ENCODE measurements at regions not wholly inside any gene's neighbourhood (a gene's known extent, or its start where the extent isn't known, plus 50 kb on each side); places are given as distances from the start of the nearest gene placed in this dataset.

DNA sequence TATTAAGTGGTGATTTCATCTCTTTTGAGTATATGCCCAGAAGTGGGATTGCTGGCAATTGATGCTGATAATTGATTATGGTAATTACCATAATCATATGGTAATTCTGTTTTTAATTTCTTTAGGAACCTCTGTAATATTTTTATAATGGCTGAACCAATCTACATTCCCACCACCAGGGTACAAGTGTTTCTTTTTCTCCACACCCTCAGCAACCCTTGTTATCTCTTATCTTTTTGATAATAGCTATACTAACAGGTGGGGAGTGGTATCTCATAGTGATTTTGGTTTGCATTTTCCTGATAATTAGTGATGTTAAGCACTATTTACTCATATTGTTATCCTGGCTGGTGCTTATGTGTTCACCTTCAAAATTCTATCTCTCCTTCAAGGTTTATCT is 212.6 kb downstream of the FMR1NB start:
- Histone ChIP-seq H3K36me3 (replicated peaks; ENCODE audit: low read depth, low read length) (no peaks in the 10 kb centered on the region), H3K9ac (ENCODE audit: low read length) (no peak overlapping the region), H2AFZ (ENCODE audit: low read depth, low read length) (no peak overlapping the region), H3K79me2 (ENCODE audit: low read length) (no peaks in the 10 kb centered on the region), H3K4me2 (ENCODE audit: low read length) (no peak overlapping the region), H3K4me3 (ENCODE audit: low read length) (no peak overlapping the region), H4K20me1 (ENCODE audit: insufficient read depth, low read length) (no peaks in the 10 kb centered on the region), H3K9me3 (ENCODE audit: insufficient read depth, low read length) (no peaks in the 10 kb centered on the region), H3K27ac (ENCODE audit: low read length) (no peak overlapping the region), H3K27me3 (ENCODE audit: low read depth, low read length) (no peaks in the 10 kb centered on the region), H3K4me1 (ENCODE audit: low read length) (no peaks in the 10 kb centered on the region)
- TF ChIP-seq, protein P1, sequence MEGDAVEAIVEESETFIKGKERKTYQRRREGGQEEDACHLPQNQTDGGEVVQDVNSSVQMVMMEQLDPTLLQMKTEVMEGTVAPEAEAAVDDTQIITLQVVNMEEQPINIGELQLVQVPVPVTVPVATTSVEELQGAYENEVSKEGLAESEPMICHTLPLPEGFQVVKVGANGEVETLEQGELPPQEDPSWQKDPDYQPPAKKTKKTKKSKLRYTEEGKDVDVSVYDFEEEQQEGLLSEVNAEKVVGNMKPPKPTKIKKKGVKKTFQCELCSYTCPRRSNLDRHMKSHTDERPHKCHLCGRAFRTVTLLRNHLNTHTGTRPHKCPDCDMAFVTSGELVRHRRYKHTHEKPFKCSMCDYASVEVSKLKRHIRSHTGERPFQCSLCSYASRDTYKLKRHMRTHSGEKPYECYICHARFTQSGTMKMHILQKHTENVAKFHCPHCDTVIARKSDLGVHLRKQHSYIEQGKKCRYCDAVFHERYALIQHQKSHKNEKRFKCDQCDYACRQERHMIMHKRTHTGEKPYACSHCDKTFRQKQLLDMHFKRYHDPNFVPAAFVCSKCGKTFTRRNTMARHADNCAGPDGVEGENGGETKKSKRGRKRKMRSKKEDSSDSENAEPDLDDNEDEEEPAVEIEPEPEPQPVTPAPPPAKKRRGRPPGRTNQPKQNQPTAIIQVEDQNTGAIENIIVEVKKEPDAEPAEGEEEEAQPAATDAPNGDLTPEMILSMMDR (IDR thresholded peaks at IDR 0.05; ENCODE audit: low read depth, low read length) = no peak
- TF ChIP-seq EZH2phosphoT487 (IDR thresholded peaks at IDR 0.05; ENCODE audit: low read depth) = no peak

DNA sequence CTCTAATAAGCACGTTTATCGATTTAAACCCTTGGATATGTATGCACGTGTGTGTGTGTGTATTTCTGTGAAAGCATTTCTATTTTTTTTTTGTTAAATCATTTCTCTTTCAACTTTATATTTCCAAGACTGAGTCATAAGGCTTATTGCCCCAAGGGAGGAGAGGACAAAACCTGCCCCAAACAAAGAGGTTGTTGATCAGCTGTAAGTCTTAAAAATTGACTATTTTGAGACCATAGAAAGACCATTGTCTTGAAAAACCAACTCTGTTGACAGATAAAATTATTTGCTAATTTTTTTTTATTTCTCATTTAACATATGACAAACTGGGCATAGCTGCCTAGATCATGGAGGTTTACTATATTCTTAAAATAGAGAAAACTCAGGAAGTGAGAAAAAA is 222.4 kb downstream of the FMR1NB start:
- Histone ChIP-seq H3K27me3 (ENCODE audit: low read depth, low read length) (no peaks in the 10 kb centered on the region), H3K4me3 (ENCODE audit: low read length) (no peak overlapping the region), H3K9me3 (ENCODE audit: insufficient read depth, low read length) (no peaks in the 10 kb centered on the region), H3K4me1 (ENCODE audit: low read length) (no peaks in the 10 kb centered on the region), H3K27ac (ENCODE audit: low read length) (no peak overlapping the region), H2AFZ (ENCODE audit: low read depth, low read length) (no peak overlapping the region), H3K36me3 (replicated peaks; ENCODE audit: low read depth, low read length) (no peaks in the 10 kb centered on the region), H3K4me2 (ENCODE audit: low read length) (no peak overlapping the region), H4K20me1 (ENCODE audit: insufficient read depth, low read length) (no peaks in the 10 kb centered on the region), H3K9ac (ENCODE audit: low read length) (no peak overlapping the region), H3K79me2 (ENCODE audit: low read length) (no peaks in the 10 kb centered on the region)
- TF ChIP-seq EZH2phosphoT487 (IDR thresholded peaks at IDR 0.05; ENCODE audit: low read depth) = no peak
- TF ChIP-seq, protein P1 (IDR thresholded peaks at IDR 0.05; ENCODE audit: low read depth, low read length) = no peak

DNA sequence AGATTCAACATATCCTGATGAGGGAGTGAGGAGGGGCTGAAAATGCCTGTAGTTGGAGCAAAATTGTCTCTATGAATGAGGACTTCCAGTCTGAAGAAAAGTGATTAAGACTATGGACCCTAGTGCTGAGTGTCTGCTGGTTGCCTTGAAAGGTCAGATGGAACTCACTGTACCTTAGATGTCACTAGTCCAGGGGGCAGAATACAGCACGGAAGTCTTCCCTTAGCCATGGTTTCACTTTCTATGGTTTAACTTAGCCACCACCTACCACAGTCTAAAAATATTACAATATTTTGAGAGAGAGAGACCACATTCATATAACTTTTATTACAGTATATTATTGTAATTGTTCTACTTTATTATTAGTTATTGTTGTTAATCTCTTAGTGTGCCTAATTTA is 223.1 kb downstream of the FMR1NB start:
- Histone ChIP-seq H3K36me3 (replicated peaks; ENCODE audit: low read depth, low read length) (no peaks in the 10 kb centered on the region), H2AFZ (ENCODE audit: low read depth, low read length) (no peak overlapping the region), H3K9ac (ENCODE audit: low read length) (no peak overlapping the region), H4K20me1 (ENCODE audit: insufficient read depth, low read length) (no peaks in the 10 kb centered on the region), H3K27me3 (ENCODE audit: low read depth, low read length) (no peaks in the 10 kb centered on the region), H3K27ac (ENCODE audit: low read length) (no peak overlapping the region), H3K4me3 (ENCODE audit: low read length) (no peak overlapping the region), H3K4me2 (ENCODE audit: low read length) (no peak overlapping the region), H3K9me3 (ENCODE audit: insufficient read depth, low read length) (no peaks in the 10 kb centered on the region), H3K79me2 (ENCODE audit: low read length) (no peaks in the 10 kb centered on the region), H3K4me1 (ENCODE audit: low read length) (no peaks in the 10 kb centered on the region)
- TF ChIP-seq, protein P1 (IDR thresholded peaks at IDR 0.05; ENCODE audit: low read depth, low read length) = no peak
- TF ChIP-seq EZH2phosphoT487 (IDR thresholded peaks at IDR 0.05; ENCODE audit: low read depth) = no peak

DNA sequence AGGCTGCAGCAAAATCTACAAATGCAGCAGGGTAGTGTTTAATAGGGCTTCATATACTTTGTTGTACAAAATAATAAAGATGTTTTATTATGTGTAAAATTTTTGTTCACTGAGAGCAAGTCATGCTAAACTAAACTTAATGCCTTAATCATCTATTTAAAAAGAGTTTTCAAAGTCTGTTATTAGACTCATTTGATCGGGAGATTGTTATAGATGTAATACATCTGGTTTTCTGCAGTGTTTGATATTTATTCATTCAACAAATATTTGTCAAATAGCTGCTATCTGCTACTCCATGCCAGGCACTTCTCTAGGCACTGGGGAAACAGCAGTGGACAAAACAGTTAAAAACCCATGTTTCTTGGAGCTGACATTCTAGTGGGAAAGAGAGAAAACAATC is 233.6 kb downstream of the FMR1NB start:
- H3K79me2 ChIP-seq (ENCODE audit: low read length) = no peaks in the 10 kb centered on the region
- no peaks in the 10 kb centered on the region for H4K20me1 ChIP-seq (ENCODE audit: insufficient read depth, low read length)
- H3K9me3 ChIP-seq (ENCODE audit: insufficient read depth, low read length) = no peaks in the 10 kb centered on the region
- no peak overlapping the region for H3K4me2 ChIP-seq (ENCODE audit: low read length)
- no peaks in the 10 kb centered on the region for H3K36me3 ChIP-seq (replicated peaks; ENCODE audit: low read depth, low read length)
- no peaks in the 10 kb centered on the region for H3K4me1 ChIP-seq (ENCODE audit: low read length)
- no peak overlapping the region for H3K9ac ChIP-seq (ENCODE audit: low read length)
- no peak overlapping the region for H2AFZ ChIP-seq (ENCODE audit: low read depth, low read length)
- no peaks in the 10 kb centered on the region for H3K27me3 ChIP-seq (ENCODE audit: low read depth, low read length)
- H3K4me3 ChIP-seq (ENCODE audit: low read length) = no peak overlapping the region
- H3K27ac ChIP-seq (ENCODE audit: low read length) = no peak overlapping the region
- TF ChIP-seq, protein P1 (IDR thresholded peaks at IDR 0.05; ENCODE audit: low read depth, low read length) = no peak
- no peak for TF ChIP-seq EZH2phosphoT487 (IDR thresholded peaks at IDR 0.05; ENCODE audit: low read depth)
